ENCODE measurements at regions not wholly inside any gene's neighbourhood (a gene's known extent, or its start where the extent isn't known, plus 50 kb on each side); places are given as distances from the start of the nearest gene placed in this dataset.

DNA sequence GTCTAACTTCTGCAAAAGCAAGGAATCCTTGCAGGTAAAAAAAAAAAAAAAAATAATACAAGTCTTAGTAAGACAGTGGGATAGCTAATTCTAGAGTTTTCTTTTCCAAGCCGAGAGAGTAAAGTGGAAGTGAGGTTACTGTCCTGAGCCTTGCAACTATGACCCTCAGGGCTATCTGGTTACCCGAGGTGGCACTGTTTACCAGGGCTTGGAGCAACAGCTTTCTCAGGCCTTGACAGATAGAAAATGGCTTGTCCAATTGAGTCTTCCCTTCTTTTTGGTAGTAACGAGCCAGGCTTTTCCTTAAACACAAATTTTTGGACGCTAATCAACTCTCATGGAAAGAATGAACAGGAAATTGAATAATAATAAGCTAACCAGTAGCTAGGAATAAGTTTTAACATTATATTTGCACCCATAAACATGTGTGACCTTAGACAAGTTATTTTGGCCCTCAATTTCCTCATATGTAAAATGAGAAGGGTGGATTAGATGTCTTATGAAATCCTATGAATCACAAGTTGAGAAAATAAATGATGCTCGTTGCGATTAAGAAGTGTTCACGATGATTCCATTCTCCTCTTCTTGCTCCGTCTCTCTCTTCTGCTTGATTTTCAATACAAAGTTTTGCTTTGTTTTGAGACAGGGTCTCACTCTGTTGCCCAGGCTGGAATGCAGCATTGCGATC lies 236.9 kb upstream of the KBTBD8 start:
- no peak overlapping the region for H3K4me3 ChIP-seq (ENCODE audit: low read depth, low read length)
- TF ChIP-seq CTCF (IDR thresholded peaks at IDR 0.05; ENCODE audit: low read depth, low read length) = no peak

- H3K4me3 ChIP-seq (ENCODE audit: low read depth, low read length) = no peak overlapping the region
- no peak for TF ChIP-seq CTCF (IDR thresholded peaks at IDR 0.05; ENCODE audit: low read depth, low read length)
These were observed 235.0 kb upstream of the KBTBD8 start for GRCh38 chr3:66762916-66763693.

- no peak overlapping the region for H3K4me3 ChIP-seq (ENCODE audit: low read depth, low read length)
- no peak for TF ChIP-seq CTCF (IDR thresholded peaks at IDR 0.05; ENCODE audit: low read depth, low read length)
These were observed 220.0 kb upstream of the KBTBD8 start for GRCh38 chr3:66778107-66778506.

DNA sequence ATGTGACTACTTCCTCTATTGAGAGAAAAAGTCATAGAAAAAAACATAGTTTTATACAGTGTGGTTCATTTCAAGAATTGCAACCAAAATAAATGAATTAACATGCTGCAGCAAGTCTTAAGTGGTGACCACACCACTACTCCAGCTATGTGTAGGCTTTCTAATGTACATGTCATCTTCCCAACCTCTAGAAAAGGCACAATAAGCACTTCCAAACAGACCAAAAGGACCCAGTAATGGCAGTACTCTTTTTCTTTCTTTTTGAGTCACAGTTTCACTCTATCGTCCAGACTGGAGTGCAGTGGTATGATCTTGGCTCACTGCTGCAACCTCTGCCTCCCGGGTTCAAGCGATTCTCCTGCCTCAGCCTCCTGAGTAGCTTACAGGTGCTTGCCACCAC lies 219.3 kb upstream of the KBTBD8 start:
- H3K4me3 ChIP-seq (ENCODE audit: low read depth, low read length) = no peak overlapping the region
- TF ChIP-seq CTCF (IDR thresholded peaks at IDR 0.05; ENCODE audit: low read depth, low read length) = no peak

DNA sequence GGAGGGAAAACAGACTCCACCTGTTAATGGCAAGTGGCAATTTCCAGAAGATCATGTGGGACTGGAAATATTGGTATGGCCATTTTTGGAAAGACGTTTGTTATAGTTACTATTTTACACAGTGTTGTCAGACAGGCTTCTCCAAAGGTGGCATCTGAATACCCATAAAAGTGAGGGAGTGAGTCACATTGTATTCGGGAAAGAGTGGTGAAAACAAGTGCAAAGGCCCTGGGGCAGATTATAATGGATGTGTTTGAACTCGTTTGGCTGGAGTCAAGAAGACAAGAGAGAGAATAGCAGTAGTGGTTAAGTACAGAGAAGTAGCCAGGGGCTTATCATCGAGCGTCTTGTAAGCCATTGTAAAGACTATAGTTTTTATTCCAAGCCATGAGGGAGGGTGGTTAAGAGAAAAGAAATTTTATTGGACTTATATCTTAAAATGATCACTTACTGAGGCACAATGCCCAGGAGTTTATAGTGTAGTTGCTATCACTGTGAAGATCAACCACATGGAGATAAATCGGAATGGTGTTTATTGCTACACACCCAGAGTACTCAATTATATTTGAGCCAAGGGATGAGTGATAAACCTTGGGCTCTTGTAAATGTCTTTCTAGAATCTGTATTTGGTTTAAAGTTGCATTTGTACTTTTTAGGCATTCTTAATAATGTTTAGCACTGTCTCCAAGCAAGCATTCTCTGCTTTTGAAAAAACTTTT lies 212.8 kb upstream of the KBTBD8 start:
- no peak for TF ChIP-seq CTCF (IDR thresholded peaks at IDR 0.05; ENCODE audit: low read depth, low read length)
- H3K4me3 ChIP-seq (ENCODE audit: low read depth, low read length) = no peak overlapping the region

- no peak for TF ChIP-seq CTCF (IDR thresholded peaks at IDR 0.05; ENCODE audit: low read depth, low read length)
- H3K4me3 ChIP-seq (ENCODE audit: low read depth, low read length) = no peak overlapping the region
These were observed 208.4 kb upstream of the KBTBD8 start for GRCh38 chr3:66789580-66790237.
